ENCODE measurements at regions not wholly inside any gene's neighbourhood (a gene's known extent, or its start where the extent isn't known, plus 50 kb on each side); places are given as distances from the start of the nearest gene placed in this dataset.
"Not testable (repeated sequence)": the region's sequence is repeated elsewhere in the genome, so short reads cannot be mapped to it uniquely, and the experiment has no call there.

DNA sequence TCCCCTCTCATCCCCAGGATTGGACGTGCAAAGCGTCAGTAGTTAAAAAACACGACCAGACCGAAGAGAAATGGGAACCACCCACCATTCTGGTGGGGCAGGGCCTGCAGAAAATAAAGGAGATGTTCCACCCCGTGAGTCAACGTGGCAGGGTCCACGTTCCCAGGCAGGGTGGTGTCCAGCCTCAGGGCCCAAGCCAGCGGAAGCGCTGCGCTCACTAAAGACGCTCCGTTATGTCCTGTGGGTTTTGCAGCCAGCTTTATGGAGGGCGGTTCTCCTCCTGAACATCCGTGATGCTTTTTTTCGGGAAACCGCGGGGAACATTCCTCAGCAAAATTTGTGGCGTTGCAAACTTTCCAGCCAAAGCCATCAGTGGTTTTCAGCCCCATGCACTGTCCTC, 93.4 kb upstream of the SHOX start:
- Mint-ChIP-seq H3K4me3 (ENCODE audit: low read depth, unreplicated experiment) (no peak overlapping the region), H3K4me1 (ENCODE audit: low read depth, unreplicated experiment) (no peaks in the 10 kb centered on the region), H3K36me3 (ENCODE audit: insufficient read depth, unreplicated experiment) (no peaks in the 10 kb centered on the region), H3K9me3 (ENCODE audit: low read depth, unreplicated experiment) (peaks cover 5% of the 10 kb centered on the region), H3K27me3 (ENCODE audit: unreplicated experiment) (no peaks in the 10 kb centered on the region), H3K27ac (ENCODE audit: unreplicated experiment) (no peak overlapping the region)
- DNase-seq, result no peak
- TF ChIP-seq CTCF (IDR thresholded peaks at IDR 0.05; ENCODE audit: unreplicated experiment), result no peak
- CTCF ChIA-PET, result no interaction called here
- BruUV-seq (replicated peaks), result no TSS peak
- intact Hi-C loops (cut with micrococcal nuclease; ENCODE audit: unreplicated experiment), result no loop called here

- no peak for DNase-seq
- Mint-ChIP-seq H3K4me3 (ENCODE audit: low read depth, unreplicated experiment) (no peak overlapping the region), H3K9me3 (ENCODE audit: low read depth, unreplicated experiment) (peaks cover 5% of the 10 kb centered on the region), H3K27me3 (ENCODE audit: unreplicated experiment) (no peaks in the 10 kb centered on the region), H3K36me3 (ENCODE audit: insufficient read depth, unreplicated experiment) (no peaks in the 10 kb centered on the region), H3K4me1 (ENCODE audit: low read depth, unreplicated experiment) (no peaks in the 10 kb centered on the region), H3K27ac (ENCODE audit: unreplicated experiment) (no peak overlapping the region)
- no TSS peak for BruUV-seq (replicated peaks)
- CTCF ChIA-PET, result no interaction called here
- TF ChIP-seq CTCF (IDR thresholded peaks at IDR 0.05; ENCODE audit: unreplicated experiment), result no peak
- intact Hi-C loops (cut with micrococcal nuclease; ENCODE audit: unreplicated experiment), result no loop called here
Observed at GRCh38 chrX:538311-538710, 92.3 kb upstream of the SHOX start.

GRCh38 chrX:541006-541405, 89.6 kb upstream of the SHOX start:
- H3K27ac Mint-ChIP-seq (ENCODE audit: unreplicated experiment); intact Hi-C loops (cut with micrococcal nuclease; ENCODE audit: unreplicated experiment); H3K4me3 Mint-ChIP-seq (ENCODE audit: low read depth, unreplicated experiment); H3K36me3 Mint-ChIP-seq (ENCODE audit: insufficient read depth, unreplicated experiment); H3K4me1 Mint-ChIP-seq (ENCODE audit: low read depth, unreplicated experiment); BruUV-seq (replicated peaks); DNase-seq; H3K9me3 Mint-ChIP-seq (ENCODE audit: low read depth, unreplicated experiment); H3K27me3 Mint-ChIP-seq (ENCODE audit: unreplicated experiment); CTCF ChIA-PET: not testable (repeated sequence)

GRCh38 chrX:542179-542578, 88.4 kb upstream of the SHOX start:
- Mint-ChIP-seq H3K4me3 (ENCODE audit: low read depth, unreplicated experiment) (no peak overlapping the region), H3K9me3 (ENCODE audit: low read depth, unreplicated experiment) (no peaks in the 10 kb centered on the region), H3K36me3 (ENCODE audit: insufficient read depth, unreplicated experiment) (no peaks in the 10 kb centered on the region), H3K27ac (ENCODE audit: unreplicated experiment) (no peak overlapping the region), H3K4me1 (ENCODE audit: low read depth, unreplicated experiment) (no peaks in the 10 kb centered on the region), H3K27me3 (ENCODE audit: unreplicated experiment) (no peaks in the 10 kb centered on the region)
- intact Hi-C loops (cut with micrococcal nuclease; ENCODE audit: unreplicated experiment), result no loop called here
- no peak for DNase-seq
- no peak for TF ChIP-seq CTCF (IDR thresholded peaks at IDR 0.05; ENCODE audit: unreplicated experiment)
- CTCF ChIA-PET, result no interaction called here
- no TSS peak for BruUV-seq (replicated peaks)

GRCh38 chrX:545452-545885, 85.1 kb upstream of the SHOX start:
- CTCF ChIA-PET, result no interaction called here
- no TSS peak for BruUV-seq (replicated peaks)
- Mint-ChIP-seq H3K4me1 (ENCODE audit: low read depth, unreplicated experiment) (no peaks in the 10 kb centered on the region), H3K36me3 (ENCODE audit: insufficient read depth, unreplicated experiment) (no peaks in the 10 kb centered on the region), H3K27ac (ENCODE audit: unreplicated experiment) (no peak overlapping the region), H3K4me3 (ENCODE audit: low read depth, unreplicated experiment) (no peak overlapping the region), H3K27me3 (ENCODE audit: unreplicated experiment) (no peaks in the 10 kb centered on the region), H3K9me3 (ENCODE audit: low read depth, unreplicated experiment) (peaks cover 14% of the 10 kb centered on the region)
- no peak for DNase-seq
- intact Hi-C loops (cut with micrococcal nuclease; ENCODE audit: unreplicated experiment), result no loop called here
- no peak for TF ChIP-seq CTCF (IDR thresholded peaks at IDR 0.05; ENCODE audit: unreplicated experiment)
